HG02610 (cell line): ENCODE measurements at regions not wholly inside any gene's neighbourhood (a gene's known extent, or its start where the extent isn't known, plus 50 kb on each side); places are given as distances from the start of the nearest gene placed in this dataset.
"Not testable (repeated sequence)": the region's sequence is repeated elsewhere in the genome, so short reads cannot be mapped to it uniquely, and the experiment has no call there.

ENCODE experiments used
- ATAC-seq: cut with Tn5 transposase; IDR thresholded peaks from one replicate; pipeline ENCODE4 v1.9.1; 2021; ENCODE audit warnings: mild to moderate bottlenecking, moderate library complexity; ENCODE audit not compliant: unreplicated experiment

GRCh38 chr16:72658888-72659717 lies 388.8 kb downstream of the ZFHX3 start:
- no peak for ATAC-seq

GRCh38 chr16:72657791-72658190 lies 390.1 kb downstream of the ZFHX3 start:
- peak; percentile 87 for ATAC-seq

GRCh38 chr16:72657164-72657563 lies 390.8 kb downstream of the ZFHX3 start:
- no peak for ATAC-seq

- no peak for ATAC-seq
Observed at GRCh38 chr16:72654535-72654934, 393.4 kb downstream of the ZFHX3 start.

GRCh38 chr16:72649254-72649944 lies 398.5 kb downstream of the ZFHX3 start:
- peak; percentile 73 for ATAC-seq

GRCh38 chr16:72646615-72647014 lies 401.3 kb downstream of the ZFHX3 start:
- no peak for ATAC-seq

GRCh38 chr16:72645538-72645937 lies 402.4 kb downstream of the ZFHX3 start:
- ATAC-seq, result no peak

GRCh38 chr16:72644911-72645310 lies 403.0 kb downstream of the ZFHX3 start:
- no peak for ATAC-seq

GRCh38 chr16:72639494-72639893 lies 408.4 kb downstream of the ZFHX3 start:
- ATAC-seq, result no peak

- no peak for ATAC-seq
Observed at GRCh38 chr16:72637306-72637705, 410.6 kb downstream of the ZFHX3 start.

GRCh38 chr16:72635694-72636093 lies 412.2 kb downstream of the ZFHX3 start:
- no peak for ATAC-seq

- ATAC-seq, result no peak
Observed at GRCh38 chr16:72635104-72635503, 412.8 kb downstream of the ZFHX3 start.

GRCh38 chr16:72627182-72627896 lies 420.6 kb downstream of the ZFHX3 start:
- ATAC-seq, result not testable (repeated sequence)

- no peak for ATAC-seq
Observed at GRCh38 chr16:72626623-72627022, 421.3 kb downstream of the ZFHX3 start.

GRCh38 chr16:72621651-72622050 lies 426.3 kb downstream of the ZFHX3 start:
- ATAC-seq, result no peak

- ATAC-seq, result no peak
Observed at GRCh38 chr16:72620853-72621252, 427.1 kb downstream of the ZFHX3 start.

- ATAC-seq, result no peak
Observed at GRCh38 chr16:72620348-72620747, 427.6 kb downstream of the ZFHX3 start.

- no peak for ATAC-seq
Observed at GRCh38 chr16:72615856-72616255, 432.1 kb downstream of the ZFHX3 start.

GRCh38 chr16:72612718-72613117 lies 435.2 kb downstream of the ZFHX3 start:
- ATAC-seq, result no peak

GRCh38 chr16:72612256-72612655 lies 435.7 kb downstream of the ZFHX3 start:
- no peak for ATAC-seq

- ATAC-seq, result no peak
Observed at GRCh38 chr16:72609933-72610332, 438.0 kb upstream of the PMFBP1 start.

GRCh38 chr16:72609066-72609465 lies 437.1 kb upstream of the PMFBP1 start:
- ATAC-seq, result no peak
